GM12878 (cell line): ENCODE measurements at regions not wholly inside any gene's neighbourhood (a gene's known extent, or its start where the extent isn't known, plus 50 kb on each side); places are given as distances from the start of the nearest gene placed in this dataset.

ENCODE experiments used
- ATAC-seq: fragments of 200-7000 bp; cut with Tn5 transposase; 3 replicates; pipeline ENCODE4 v1.9.1; 2020; ENCODE audit warnings: mild to moderate bottlenecking, moderate library complexity
- BruUV-seq: library from RNA; stranded (reverse); fragments of 400-500 nt; replicated peaks from 2 replicates; lab custom pipeline; 2021; lab: Mats Ljungman, UMichigan
- CTCF ChIA-PET: fragments of 300-600 bp; sonication (Branson Sonifier 250); formaldehyde crosslinking; extraction: SDS; loops from one replicate; lab custom pipeline; 2021; ENCODE audit warnings: inconsistent platforms; lab: Yijun Ruan, JAX
- POLR2A ChIA-PET: fragments of 350-600 bp; formaldehyde crosslinking; extraction: SDS; loops from one replicate; lab custom pipeline; 2021; ENCODE audit warnings: inconsistent platforms; lab: Charles Lee
- RAD21 ChIA-PET: fragments of 300-600 bp; sonication (Branson Sonifier 250); formaldehyde crosslinking; loops from one replicate; lab custom pipeline; 2023; ENCODE audit warnings: antibody characterized with exemption; ENCODE audit not compliant: unreplicated experiment; lab: Charles Lee
- SMC1A ChIA-PET: fragments of 300-600 bp; sonication (Branson Sonifier 250); formaldehyde crosslinking; loops from one replicate; lab custom pipeline; 2023; ENCODE audit not compliant: unreplicated experiment, uncharacterized antibody; lab: Charles Lee
- DNase-seq: peaks from one replicate; pipeline ENCODE4 v3.0.0-alpha.2; 2011; ENCODE audit warnings: low read depth, low spot score
- FAIRE-seq: peaks from 3 replicates; lab custom pipeline; 2011; peaks lifted over from hg19 to GRCh38; lab: Jason Lieb, UNC
- H2AFZ ChIP-seq: 2 replicates; pipeline ENCODE4 v1.6.0; 2011; ENCODE audit warnings: low read depth, low read length, control low read depth; ENCODE audit not compliant: control insufficient read depth
- H3K27ac ChIP-seq: 2 replicates; pipeline ENCODE4 v1.5.1; 2011; ENCODE audit warnings: control low read depth; ENCODE audit not compliant: control insufficient read depth, insufficient read depth
- H3K27me3 ChIP-seq, 2 experiments: replicated peaks in 1 of 2; 2 replicates each; pipeline versions ENCODE4 v1.6.0 to v1.6.1; 2011; ENCODE audit warnings: low read length in 1 of 2; ENCODE audit not compliant: control insufficient read depth in 2 of 2, insufficient read depth in 2 of 2
- H3K36me3 ChIP-seq, 2 experiments: 2 replicates each; pipeline ENCODE4 v1.5.1; 2011; ENCODE audit warnings: low read length in 1 of 2; ENCODE audit not compliant: control insufficient read depth in 2 of 2, insufficient read depth in 2 of 2
- H3K4me1 ChIP-seq: 2 replicates; pipeline ENCODE4 v1.6.1; 2011; ENCODE audit warnings: mild to moderate bottlenecking, low read length, moderate library complexity, mixed read lengths; ENCODE audit not compliant: control insufficient read depth, insufficient read depth
- H3K4me2 ChIP-seq: 2 replicates; pipeline ENCODE4 v1.6.0; 2011; ENCODE audit warnings: control low read depth; ENCODE audit not compliant: control insufficient read depth, insufficient read depth
- H3K4me3 ChIP-seq: fragments of 200-600 bp; sonication (generic); 2 replicates; pipeline ENCODE4 v1.5.1; 2016
- H3K79me2 ChIP-seq: 2 replicates; pipeline ENCODE4 v1.6.0; 2011; ENCODE audit warnings: low read length; ENCODE audit not compliant: control insufficient read depth, insufficient read depth
- H3K9ac ChIP-seq: 2 replicates; pipeline ENCODE4 v1.8.0; 2011; ENCODE audit warnings: low read length, control low read depth, mixed read lengths; ENCODE audit not compliant: control insufficient read depth, insufficient read depth
- H3K9me3 ChIP-seq: replicated peaks from 3 replicates; pipeline ENCODE4 v1.5.1; 2011; ENCODE audit warnings: mild to moderate bottlenecking, low read length; ENCODE audit not compliant: control insufficient read depth, insufficient read depth
- H4K20me1 ChIP-seq: 2 replicates; pipeline ENCODE4 v1.6.0; 2011; ENCODE audit not compliant: control insufficient read depth, insufficient read depth
- ATF3 ChIP-seq: IDR thresholded peaks from 2 replicates; pipeline ENCODE4 v1.6.1; 2011; ENCODE audit warnings: low read depth, mild to moderate bottlenecking, low read length, moderate library complexity, borderline replicate concordance; ENCODE audit errors: extremely low read depth
- DPF2 ChIP-seq: fragments of 450-650 bp; IDR thresholded peaks from 2 replicates; pipeline ENCODE4 v1.6.1; 2017; ENCODE audit warnings: mild to moderate bottlenecking
- FOXK2 ChIP-seq: fragments of 450-650 bp; IDR thresholded peaks from 2 replicates; pipeline ENCODE4 v1.6.1; 2017; ENCODE audit warnings: mild to moderate bottlenecking, moderate library complexity
- IRF4 ChIP-seq: IDR thresholded peaks from 2 replicates; pipeline ENCODE4 v1.6.1; 2011; ENCODE audit warnings: low read depth, low read length
- JUNB ChIP-seq: IDR thresholded peaks from 2 replicates; pipeline ENCODE4 v1.6.1; 2016; ENCODE audit warnings: antibody characterized with exemption, mild to moderate bottlenecking
- KAT2A ChIP-seq: conservative IDR thresholded peaks from 2 replicates; pipeline ENCODE4 v1.6.1; 2011; ENCODE audit warnings: low read depth, low read length; ENCODE audit not compliant: control insufficient read depth
- MEF2A ChIP-seq: IDR thresholded peaks from 2 replicates; pipeline ENCODE4 v1.6.1; 2011; ENCODE audit warnings: low read depth, mild to moderate bottlenecking, low read length, moderate library complexity; ENCODE audit not compliant: insufficient read depth
- MXI1 ChIP-seq: fragments of 150-350 bp; IDR thresholded peaks from 2 replicates; pipeline ENCODE4 v1.6.1; 2011; ENCODE audit warnings: low read depth, mild to moderate bottlenecking, inconsistent platforms, low read length, improper control_type of control experiment
- NBN ChIP-seq: fragments of 450-650 bp; IDR thresholded peaks from 2 replicates; pipeline ENCODE4 v1.6.1; 2016
- NFYB ChIP-seq: IDR thresholded peaks from 2 replicates; pipeline ENCODE4 v1.6.1; 2011; ENCODE audit warnings: low read depth, mild to moderate bottlenecking, low read length, improper control_type of control experiment, moderate library complexity; ENCODE audit not compliant: insufficient read depth
- NR2F1 ChIP-seq: fragments of 450-650 bp; conservative IDR thresholded peaks from 2 replicates; pipeline ENCODE4 v1.6.1; 2017; ENCODE audit warnings: mild to moderate bottlenecking
- NRF1 ChIP-seq: conservative IDR thresholded peaks from 2 replicates; pipeline ENCODE4 v1.6.1; 2011; ENCODE audit warnings: mild to moderate bottlenecking, low read depth, low read length, improper control_type of control experiment
- PBX3 ChIP-seq: IDR thresholded peaks from 2 replicates; pipeline ENCODE4 v1.6.1; 2011; ENCODE audit warnings: mild to moderate bottlenecking, low read depth, low read length, moderate library complexity; ENCODE audit not compliant: insufficient replicate concordance
- RBBP5 ChIP-seq: fragments of 200-600 bp; sonication (generic); conservative IDR thresholded peaks from 2 replicates; pipeline ENCODE4 v1.6.1; 2016
- RFX5 ChIP-seq: IDR thresholded peaks from 2 replicates; pipeline ENCODE4 v1.6.1; 2011; ENCODE audit warnings: low read depth, low read length, improper control_type of control experiment
- ZNF217 ChIP-seq: fragments of 450-650 bp; IDR thresholded peaks from 2 replicates; pipeline ENCODE4 v1.6.1; 2017; ENCODE audit warnings: antibody characterized with exemption, mild to moderate bottlenecking
- ZNF274 ChIP-seq: IDR thresholded peaks from one replicate; pipeline ENCODE4 v1.8.0; 2011; ENCODE audit not compliant: insufficient read length, insufficient read depth
- ZNF687 ChIP-seq: fragments of 450-650 bp; IDR thresholded peaks from 2 replicates; pipeline ENCODE4 v1.6.1; 2017; ENCODE audit warnings: mild to moderate bottlenecking, moderate library complexity
- WGBS: methylation state at CpG from one replicate; pipeline ENCODE4 v1.1.6; 2016; ENCODE audit warnings: low lambda C conversion rate; ENCODE audit not compliant: insufficient replicate concordance, insufficient coverage; ENCODE audit errors: missing lambda C conversion rate; 5-methylcytosine and 5-hydroxymethylcytosine counted together
- in situ Hi-C: fragments of 300-500 bp; cut with MboI; formaldehyde crosslinking; loops from 9 replicates; pipeline ENCODE4 v1.14.3; 2018; ENCODE audit warnings: mixed read lengths
- intact Hi-C: fragments of 100-400 bp; cut with micrococcal nuclease; formaldehyde crosslinking; loops from one replicate; pipeline ENCODE4 v1.14.2; 2022; ENCODE audit not compliant: unreplicated experiment

GRCh38 chr2:150847578-150847977 is 360.1 kb upstream of the RND3 start:
- no TSS peak for BruUV-seq
- SMC1A ChIA-PET: interaction anchor here (1.0 kb wide), 1 partner anchor 11 kb away, joined by 3 read pairs; no protein-coding TSS in a partner anchor
- WGBS: 9% methylated on average over 3 of the region's 3 CpGs
- CTCF ChIA-PET: interaction anchor here (1.0 kb wide), 1 partner anchor 247 kb away, joined by 4 read pairs; no protein-coding TSS in a partner anchor
- Histone ChIP-seq H3K4me1 (no peaks in the 10 kb centered on the region), H4K20me1 (no peaks in the 10 kb centered on the region), H3K36me3 (no peaks in the 10 kb centered on the region), H3K9ac (no peak overlapping the region), H3K27me3 (no peaks in the 10 kb centered on the region), H3K4me2 (no peak overlapping the region), H3K27ac (no peak overlapping the region), H2AFZ (no peak overlapping the region), H3K4me3 (no peak overlapping the region), H3K79me2 (no peaks in the 10 kb centered on the region), H3K9me3 (no peaks in the 10 kb centered on the region)
- POLR2A ChIA-PET: no interaction called here
- FAIRE-seq (no peak), DNase-seq (no peak), ATAC-seq (no peak)
- intact Hi-C loops: no loop called here
- in situ Hi-C loops: no loop called here
- TF ChIP-seq ZNF274 (no peak), ZNF217 (no peak), RBBP5 (no peak), RFX5 (no peak), MXI1 (no peak), NBN (no peak), MEF2A (no peak), PBX3 (no peak), JUNB (no peak), NFYB (no peak), NRF1 (no peak), NR2F1 (no peak), KAT2A (no peak), FOXK2 (no peak), ATF3 (no peak), IRF4 (no peak), ZNF687 (no peak), DPF2 (no peak)
- RAD21 ChIA-PET: no interaction called here
